ENCODE measurements at regions not wholly inside any gene's neighbourhood (a gene's known extent, or its start where the extent isn't known, plus 50 kb on each side); places are given as distances from the start of the nearest gene placed in this dataset.
"Not testable (repeated sequence)": the region's sequence is repeated elsewhere in the genome, so short reads cannot be mapped to it uniquely, and the experiment has no call there.

DNA sequence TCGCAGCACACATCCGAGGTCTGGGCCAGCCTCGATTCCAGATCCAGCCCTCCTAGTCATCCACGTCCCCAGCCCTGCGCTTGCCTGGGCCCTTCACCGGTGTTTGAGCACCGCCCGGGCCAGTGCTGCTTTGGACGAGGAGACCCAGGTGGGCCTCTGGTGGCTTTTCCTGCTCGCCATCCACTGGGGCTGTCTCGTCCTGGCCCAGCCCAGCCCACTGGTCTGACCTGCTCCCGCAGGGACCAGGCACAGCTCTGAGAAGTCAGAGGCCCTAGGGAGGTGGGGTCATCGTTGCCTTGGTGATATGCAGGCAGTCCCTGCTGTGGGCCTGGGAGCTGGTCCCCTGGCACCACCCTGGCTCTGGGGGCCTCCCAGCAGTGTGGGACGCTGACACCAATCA lies 200.8 kb downstream of the USP22 start:
- not testable (repeated sequence) for DNase-seq (ENCODE audit: low read depth in 2 of 2)

DNA sequence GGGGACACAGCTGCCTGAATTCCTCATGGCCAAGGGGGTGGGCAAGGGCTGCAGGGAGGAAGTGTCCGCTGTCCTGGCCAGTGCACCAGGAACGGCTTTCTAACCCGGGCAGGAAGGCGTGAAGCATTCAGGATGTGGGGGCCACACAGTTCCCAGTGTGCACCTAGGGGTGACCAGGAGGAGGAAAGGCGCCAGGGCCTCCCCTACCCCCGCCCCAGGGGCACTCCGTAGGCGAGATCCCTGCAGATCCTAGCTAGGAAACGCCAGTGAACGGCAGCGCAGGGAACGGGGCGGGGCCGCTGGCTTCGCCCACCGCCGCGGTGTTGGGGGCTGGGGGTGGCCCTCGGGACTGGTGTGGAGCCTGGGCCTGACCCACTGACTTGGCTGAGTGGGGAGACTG lies 199.6 kb downstream of the USP22 start:
- not testable (repeated sequence) for DNase-seq (ENCODE audit: low read depth in 2 of 2)

DNA sequence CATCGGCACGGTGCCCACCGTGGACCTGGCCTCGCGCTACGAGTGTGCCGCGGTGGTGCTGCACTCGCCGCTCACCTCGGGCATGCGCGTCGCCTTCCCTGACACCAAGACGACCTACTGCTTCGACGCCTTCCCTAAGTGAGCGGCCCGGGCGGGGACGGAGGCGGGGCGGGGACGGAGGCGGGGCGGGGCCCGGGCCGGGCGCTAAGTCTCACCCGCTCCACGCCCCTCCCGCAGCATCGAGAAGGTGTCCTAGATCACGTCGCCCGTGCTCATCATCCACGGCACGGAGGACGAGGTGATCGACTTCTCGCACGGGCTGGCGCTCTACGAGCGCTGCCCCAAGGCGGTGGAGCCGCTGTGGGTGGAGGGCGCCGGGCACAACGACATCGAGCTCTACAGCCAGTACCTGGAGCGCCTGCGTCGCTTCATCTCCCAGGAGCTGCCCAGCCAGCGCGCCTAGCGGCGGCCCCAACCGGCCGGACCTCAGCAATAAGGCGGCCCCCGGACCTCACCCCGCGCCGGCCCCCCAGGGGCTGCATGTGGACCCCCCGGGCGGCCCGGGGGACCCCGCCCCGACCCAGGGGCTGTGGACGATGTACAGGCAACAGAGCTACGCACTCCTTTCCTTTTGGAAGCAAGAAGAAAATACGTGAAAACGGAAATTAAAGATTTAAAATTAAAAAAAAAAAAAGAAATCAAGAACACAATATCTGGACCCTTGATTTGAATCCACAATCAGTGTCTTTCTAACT lies 198.8 kb downstream of the USP22 start:
- peak in 1 of 2 donors; percentile 47 for DNase-seq (ENCODE audit: low read depth in 2 of 2)

DNA sequence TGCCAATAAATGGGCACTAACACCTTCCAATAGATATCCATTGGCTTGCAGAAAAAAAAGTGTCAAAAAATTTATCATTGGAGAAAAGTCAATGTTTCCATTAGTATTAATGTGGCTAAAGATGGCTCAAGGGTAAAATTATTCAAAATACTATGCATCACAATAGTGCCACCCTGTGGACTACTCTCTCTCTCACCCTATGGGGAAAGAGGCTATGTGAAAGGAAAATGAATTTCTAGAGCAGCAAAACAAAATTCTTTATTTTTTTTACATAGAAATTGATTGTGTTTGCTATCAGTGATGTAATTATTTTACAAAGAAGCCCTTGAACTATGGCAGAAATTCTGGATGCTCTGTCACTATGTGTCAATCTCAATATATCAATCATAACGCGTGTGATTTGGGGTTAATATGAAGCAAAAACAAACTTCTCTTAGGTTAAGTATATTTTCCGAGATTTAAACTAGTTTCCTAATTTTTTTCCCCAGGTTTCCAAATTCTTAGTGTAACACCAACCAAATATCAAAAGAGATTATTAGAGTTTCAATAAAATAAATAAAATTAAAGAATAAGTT lies 193.9 kb downstream of the USP22 start:
- DNase-seq (ENCODE audit: low read depth in 2 of 2): not testable (repeated sequence)

DNA sequence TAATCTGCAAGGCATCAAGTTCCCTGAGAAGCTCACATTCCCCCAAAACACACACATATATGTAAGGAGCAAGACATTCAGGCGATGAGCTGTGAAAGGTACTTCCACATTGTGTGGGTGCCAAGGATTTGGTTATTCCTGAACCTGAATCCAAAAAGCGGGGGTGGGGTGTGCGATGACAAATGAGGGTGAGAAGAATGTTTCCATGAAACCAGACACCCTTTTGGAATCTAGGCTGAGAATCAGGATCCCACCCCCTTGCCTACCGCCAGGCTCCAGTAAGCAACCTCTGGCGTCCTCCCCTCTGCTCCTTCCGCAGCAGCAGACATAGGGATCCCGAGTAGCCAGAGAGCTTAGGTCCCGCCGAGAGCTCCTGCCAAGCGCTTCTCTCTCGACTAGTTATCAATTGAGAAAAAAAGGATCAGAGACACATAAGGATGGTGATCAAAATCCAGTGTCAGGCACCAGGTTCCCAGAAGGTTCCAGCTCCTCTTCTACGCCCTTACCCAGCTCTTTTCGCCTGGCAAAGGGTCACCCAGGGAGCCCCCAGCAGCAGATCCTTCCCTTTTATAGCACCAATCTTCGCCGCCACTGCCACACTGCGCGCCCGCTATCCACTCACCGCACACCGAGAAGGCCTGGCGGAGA lies 191.1 kb downstream of the USP22 start:
- DNase-seq (ENCODE audit: low read depth in 2 of 2): not testable (repeated sequence)

DNA sequence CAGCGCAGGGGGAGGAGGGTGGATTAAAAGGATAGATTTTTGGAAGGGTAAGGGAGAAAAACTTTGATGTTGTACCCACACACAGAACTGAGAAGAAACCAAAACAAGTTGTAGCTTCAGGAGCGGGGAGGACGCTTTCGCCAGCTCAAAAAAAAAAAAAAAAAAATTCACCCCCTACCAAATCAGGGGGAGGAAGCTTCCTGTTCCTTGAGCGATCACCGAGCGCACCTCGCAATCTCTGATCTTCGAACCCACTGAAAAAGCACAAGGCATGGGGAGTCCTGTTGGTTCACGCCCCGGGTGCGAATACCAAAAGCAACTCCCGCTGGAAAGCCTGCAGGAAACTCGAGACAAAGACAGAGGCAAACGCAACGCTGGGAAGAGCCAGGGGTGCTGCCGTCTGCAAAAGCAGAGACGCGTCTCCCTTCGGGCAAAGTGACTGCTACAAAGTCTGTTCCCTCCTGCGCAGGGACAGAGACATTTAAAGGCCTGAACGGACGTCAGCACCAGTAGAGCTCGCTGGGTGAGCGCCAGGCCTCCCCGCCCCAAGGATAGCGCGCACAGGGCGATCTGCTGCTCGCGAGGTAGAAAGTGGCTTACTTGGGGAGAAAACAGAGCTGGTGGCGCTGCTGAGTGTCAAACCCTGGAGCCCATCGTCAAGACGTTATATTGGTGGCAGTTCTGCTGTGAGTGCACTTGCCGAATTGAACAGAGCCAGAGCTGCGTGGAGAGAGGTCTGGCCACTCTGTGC lies 190.4 kb downstream of the USP22 start:
- no peak for DNase-seq (ENCODE audit: low read depth in 2 of 2)

DNA sequence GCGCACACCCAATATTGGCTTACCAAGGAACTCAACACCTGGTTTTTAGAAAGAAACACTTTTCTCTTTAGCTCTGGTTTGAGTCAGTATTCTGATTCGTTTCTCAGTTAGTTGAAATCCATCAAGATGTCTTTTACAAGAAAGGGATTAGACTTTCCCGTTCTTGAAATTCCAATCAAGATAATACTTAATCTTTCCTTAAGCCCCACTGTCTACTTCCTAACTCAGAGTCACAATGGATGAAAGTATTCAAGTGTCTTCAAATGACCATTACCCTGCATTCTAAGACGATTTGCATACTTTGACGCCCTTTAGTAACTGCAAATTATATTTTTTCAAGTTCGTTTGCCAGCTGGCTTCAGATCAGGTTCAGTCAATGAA lies 189.8 kb downstream of the USP22 start:
- DNase-seq (ENCODE audit: low read depth in 2 of 2): no peak

DNA sequence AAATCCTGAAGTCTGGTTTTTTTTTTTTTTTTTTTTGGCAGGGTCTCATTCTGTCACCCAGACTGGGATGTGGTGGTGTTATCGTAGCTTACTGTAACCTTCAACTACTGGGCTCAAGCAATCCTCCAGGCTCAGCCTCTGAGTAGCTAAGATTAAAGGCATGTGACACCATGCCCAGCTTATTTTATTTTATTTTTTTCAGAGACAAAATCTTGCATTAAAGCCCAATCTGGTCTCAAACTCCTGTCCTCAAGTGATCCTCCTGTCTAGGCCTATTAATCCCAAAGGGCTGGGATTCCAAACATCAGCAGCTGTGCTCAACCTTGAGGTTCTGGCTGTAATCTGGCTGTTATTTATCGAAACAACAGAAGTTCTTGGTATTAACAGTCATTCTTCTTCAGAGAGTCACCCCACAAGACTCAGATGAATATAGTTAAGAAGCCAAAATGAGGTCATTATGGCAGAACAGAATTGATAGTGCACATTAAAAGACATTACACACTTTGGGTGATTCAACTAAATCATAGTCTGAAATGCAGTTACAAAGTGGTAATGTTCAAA lies 186.8 kb downstream of the USP22 start:
- not testable (repeated sequence) for DNase-seq (ENCODE audit: low read depth in 2 of 2)

DNA sequence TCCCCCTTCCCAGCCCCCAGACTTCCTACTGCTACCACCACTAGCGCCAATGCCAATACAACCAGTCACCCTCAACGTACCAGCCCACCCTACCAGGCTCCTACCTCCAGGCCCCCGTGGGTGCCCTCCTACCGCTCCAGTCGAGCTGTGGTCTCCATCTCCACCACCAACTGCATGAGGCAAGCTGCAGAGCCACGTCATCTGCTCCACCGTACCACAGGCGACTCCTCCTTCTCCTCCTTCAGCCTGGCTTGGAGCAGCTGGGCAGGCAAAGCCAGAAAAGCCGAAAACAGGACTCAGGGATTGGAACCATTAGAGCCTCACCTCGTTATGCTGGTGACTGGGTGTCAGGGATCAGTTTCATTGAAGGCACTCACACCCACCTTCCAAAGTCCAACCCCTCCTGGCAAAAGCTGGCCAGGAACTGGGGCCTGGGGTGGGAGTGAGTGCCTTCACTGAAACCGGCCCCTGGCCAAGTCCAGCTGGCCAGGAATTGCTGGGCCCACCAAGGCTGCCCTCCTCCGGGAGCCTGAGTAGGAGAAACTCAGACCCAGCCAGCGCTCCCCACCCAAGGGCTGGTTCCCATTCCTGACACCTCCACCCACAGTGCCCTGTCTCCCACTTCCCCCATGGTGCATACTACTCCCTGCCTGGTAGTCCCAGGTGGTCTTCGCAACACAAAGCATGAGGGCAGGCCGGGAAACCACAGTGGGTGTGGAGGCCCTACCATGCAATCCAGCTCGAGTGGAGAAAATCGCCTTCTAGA lies 176.2 kb downstream of the USP22 start:
- DNase-seq (ENCODE audit: low read depth in 2 of 2): not testable (repeated sequence)

DNA sequence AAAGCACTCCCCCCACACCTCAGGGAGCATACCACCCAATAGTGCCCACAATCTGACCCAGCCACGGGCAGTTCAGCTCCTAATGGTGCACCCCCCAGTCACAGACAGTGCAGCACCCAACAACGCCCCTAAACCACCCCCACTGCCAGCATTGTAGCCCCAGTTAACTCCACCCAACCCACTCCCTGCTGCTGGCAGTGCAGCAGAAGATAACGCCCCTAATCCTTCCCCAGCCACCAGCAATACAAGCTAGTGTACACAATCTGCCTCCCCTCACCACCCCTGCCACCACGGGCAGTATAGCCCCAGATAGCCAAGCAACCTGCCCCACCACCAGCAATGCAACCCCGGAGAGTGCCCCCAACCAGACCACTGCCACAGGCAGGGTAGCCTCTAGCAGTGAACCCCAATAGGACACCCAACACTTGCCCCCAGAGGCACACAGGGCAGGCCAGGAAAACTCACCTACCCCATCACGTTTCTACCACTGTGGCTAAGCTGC lies 175.3 kb downstream of the USP22 start:
- DNase-seq (ENCODE audit: low read depth in 2 of 2): not testable (repeated sequence)

DNA sequence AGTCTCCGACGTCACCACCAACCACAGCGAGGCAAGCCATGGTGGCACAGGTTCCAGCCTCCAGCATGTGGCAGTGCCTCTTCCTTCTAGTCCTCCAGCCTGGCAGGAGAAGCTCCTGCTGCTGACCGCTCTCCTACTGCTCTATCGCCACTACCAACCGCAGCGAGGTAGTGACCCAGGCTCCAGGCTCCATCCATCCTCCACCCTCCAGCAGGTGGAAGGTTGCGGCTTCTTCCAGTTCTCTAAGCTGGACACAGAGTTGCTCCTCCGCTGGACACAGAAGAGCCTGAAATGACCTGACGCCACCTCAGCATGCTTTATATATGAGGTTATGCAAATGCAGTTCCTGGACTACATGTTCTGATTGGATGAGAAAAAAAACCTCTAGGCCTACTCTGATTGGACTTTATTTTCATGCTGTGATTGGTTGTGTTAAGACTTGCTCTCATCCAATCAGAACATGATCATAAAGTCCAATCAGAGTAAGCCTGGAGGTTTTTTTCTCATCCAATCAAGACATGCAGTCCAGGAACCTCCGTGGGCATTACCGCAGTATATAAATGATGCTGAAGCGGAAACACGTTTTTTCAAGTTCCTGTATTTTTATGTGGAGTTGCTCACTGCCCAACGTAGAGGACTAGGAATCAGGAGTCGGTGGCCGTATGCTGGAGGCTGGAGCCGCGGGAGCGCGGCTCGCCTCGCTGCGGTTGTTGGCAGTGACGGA lies 174.7 kb downstream of the USP22 start:
- DNase-seq (ENCODE audit: low read depth in 2 of 2): not testable (repeated sequence)

DNA sequence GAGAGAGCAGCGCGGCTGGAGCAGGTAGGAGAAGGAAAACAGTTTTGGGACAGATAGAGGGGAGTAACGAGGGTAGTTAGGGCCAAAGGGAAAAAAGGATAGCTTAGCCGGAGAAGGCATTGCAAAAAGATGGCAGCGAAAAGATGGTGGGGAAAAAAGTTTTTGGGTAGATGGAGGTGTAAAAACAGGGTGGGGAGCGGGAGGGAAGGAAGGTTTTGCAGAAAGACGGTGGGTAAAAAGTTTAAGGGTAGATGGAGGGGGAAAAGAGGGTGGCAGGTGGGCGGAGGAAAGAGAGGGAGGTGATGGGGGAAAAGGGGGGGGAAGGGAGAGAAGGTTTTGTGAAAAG lies 174.2 kb downstream of the USP22 start:
- DNase-seq (ENCODE audit: low read depth in 2 of 2): not testable (repeated sequence)

DNA sequence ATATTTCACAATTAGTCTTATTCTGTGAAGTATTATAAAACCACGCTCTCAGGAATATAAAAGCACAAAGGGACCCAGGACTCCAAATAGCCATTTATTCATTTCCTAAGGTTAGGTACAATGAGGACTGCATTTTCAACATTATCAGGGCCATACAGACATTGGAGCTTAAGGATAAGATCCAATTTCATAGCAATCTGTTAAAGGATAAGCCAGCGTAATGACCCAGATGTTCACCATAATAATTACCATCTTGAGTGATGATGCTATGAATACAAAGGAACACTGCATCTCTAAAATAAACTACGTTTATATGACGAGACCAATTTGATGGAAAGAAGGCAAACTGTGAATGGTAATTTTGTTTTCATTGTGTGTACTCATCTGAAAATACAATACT lies 169.6 kb downstream of the USP22 start:
- not testable (repeated sequence) for DNase-seq (ENCODE audit: low read depth in 2 of 2)

DNA sequence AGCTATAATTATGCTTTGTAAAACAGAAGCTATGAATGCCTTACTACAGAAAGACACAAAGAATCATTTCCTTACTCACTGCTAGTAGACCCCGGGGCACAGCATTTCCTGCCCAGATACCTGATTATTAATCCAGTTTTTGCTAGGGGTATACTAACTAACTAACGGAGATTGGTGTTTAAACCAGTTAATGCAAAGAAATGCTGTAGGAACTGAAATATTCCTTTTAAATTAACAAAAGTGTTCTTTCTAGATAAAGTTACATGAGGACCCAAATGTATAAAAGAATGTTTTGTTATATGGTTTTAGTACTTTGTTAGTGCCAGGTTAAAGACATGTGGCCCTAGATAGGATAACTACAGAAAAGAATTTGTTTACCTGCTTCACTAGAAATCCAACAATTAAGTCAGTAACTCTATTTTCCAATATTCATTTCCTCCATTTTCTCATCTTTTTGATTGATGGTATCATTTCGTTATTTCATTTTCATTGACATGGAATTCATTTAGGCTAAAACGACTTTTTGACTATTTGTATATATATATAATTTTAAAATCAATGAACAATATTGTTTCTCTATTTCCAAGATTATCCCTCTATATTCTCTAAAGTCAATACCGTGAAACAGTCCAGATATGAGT lies 169.0 kb downstream of the USP22 start:
- not testable (repeated sequence) for DNase-seq (ENCODE audit: low read depth in 2 of 2)

DNA sequence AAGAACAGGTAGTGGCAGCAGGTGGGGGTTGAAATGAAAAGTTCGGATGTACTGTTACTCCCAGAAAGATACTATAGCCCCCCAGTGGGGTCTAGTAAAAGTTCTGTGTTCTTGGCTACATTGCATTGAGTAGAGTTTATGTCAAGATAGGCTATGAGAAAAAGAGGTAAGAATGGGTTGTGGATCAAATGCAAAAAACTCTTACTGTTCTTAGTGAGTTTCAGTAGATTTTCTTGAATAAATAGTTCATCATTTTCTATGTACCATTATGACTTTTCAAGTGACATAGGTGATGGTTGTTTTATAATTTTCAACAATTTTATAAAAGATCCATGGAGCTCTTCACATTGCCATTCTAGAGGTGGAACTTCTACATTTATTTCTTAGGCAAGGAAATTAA lies 165.4 kb downstream of the USP22 start:
- DNase-seq (ENCODE audit: low read depth in 2 of 2): not testable (repeated sequence)

DNA sequence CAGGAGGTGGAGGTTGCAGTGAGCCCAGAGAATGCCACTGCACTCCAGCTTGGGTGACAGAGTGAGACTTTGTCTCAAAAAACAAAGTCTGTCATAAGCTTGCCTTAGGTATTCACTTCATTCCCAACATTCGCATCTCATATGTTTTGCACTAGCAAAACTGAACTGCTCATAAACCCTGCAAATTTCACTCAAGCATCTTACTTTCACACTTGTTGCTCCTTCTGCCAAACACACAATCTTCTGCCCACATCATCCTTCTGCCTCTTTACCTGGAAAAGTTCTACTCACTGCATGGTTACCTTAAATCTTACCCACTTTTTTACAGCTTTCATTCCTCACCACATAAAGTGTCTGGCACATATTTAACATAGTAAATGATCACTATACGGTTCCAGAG lies 152.5 kb downstream of the USP22 start:
- no peak for DNase-seq (ENCODE audit: low read depth in 2 of 2)

DNA sequence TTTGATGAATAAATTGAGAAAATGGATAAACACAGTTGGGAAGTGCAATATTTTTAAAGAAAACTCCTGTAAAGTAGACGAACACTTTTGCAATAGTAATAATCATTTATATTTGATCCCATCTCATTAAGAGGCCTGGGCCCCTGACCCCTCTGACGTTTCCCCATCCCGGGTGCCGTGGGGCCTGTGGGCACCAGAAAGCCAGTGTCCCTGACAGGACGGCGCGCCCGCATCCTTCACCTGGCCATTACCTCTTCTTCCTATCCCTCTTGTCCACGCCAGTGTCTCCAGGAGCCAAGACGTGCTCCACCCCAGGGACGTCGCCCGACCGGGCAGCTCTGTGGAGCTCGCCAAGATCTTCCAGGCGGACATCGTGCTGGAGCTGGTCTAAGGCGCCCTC lies 147.4 kb downstream of the USP22 start:
- not testable (repeated sequence) for DNase-seq (ENCODE audit: low read depth in 2 of 2)

DNA sequence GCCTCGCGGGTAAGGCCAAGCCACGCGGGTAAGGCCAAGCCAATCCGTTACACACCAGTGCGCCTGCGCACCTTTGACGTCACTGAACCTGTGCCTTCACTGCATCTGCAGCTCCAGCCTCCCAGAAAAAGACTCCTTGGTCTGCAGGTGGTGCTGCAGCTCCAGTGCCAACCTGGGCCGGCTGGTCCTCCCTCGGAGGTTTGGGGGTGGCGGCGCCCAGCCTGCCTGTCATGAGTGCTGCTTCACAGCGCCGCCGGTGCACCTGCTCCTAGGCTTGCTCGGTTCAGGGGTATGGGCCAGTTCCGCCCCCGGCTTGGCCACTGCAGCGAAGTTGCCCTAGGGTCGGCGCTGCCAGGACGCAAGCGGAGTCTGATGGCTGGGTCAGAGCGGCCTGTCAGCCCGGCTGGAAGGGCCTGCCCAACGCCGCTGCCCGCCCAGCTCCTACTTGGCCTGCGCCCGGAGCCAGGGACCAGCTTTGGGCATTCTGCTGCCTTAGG lies 146.6 kb downstream of the USP22 start:
- DNase-seq (ENCODE audit: low read depth in 2 of 2): peak; percentile 28 to 36

DNA sequence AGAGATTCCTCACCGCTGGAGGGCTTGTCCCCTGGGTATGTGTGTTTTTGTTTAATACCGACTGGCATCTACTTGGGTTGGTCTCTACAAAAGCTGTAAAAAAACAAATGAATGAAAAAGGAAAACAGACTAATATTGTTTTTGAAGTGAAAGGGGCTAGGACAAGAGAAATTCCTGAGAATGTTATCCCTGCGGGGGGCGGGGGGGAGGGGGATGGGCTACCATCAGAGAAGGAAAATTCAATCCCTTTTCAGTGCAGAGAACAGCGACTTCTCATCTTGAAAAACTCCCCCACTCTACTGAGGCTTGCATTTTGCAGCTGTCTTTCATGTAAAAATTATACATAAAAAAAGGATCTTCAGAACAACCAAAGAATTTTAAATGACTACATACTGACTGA lies 144.1 kb downstream of the USP22 start:
- not testable (repeated sequence) for DNase-seq (ENCODE audit: low read depth in 2 of 2)

DNA sequence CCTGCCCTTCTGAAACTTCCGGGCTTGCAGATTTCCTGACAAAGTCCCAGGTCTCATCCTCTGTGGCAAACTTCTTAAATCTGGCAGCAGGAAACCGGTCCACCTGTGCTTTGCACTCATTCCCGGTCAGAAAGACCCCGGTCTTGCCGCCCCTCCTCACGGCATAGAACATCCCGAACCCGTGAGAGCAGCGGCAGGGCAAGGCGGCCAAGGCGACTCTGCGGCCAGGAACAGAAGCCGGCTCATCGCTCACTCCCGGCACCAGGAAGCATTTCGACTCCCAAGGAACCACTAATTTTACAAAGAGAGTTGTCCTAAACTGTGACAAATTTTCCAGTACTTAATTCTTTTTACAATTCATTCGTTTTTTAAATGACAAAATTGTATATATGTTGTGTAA lies 140.3 kb downstream of the USP22 start:
- DNase-seq (ENCODE audit: low read depth in 2 of 2): not testable (repeated sequence)

Data from stimulated activated CD4-positive, alpha-beta T cell treated with anti-CD3 and anti-CD28 coated beads, Interleukin-15, amount 100 ng/mL, for 48 hours (primary cell).